ENCODE measurements at regions not wholly inside any gene's neighbourhood (a gene's known extent, or its start where the extent isn't known, plus 50 kb on each side); places are given as distances from the start of the nearest gene placed in this dataset.

GRCh38 chr1:199336745-199337640 lies 690.5 kb upstream of the NR5A2 start:
- H3K27me3 ChIP-seq (replicated peaks; ENCODE audit: control insufficient read depth, insufficient read depth, low read length), result no peaks in the 10 kb centered on the region
- H3K36me3 ChIP-seq (ENCODE audit: control insufficient read depth, insufficient read depth, low read length), result no peaks in the 10 kb centered on the region
- peak; percentile 33 for TF ChIP-seq CTCF (IDR thresholded peaks at IDR 0.05; ENCODE audit: insufficient read depth, low read length, poor library complexity, severe bottlenecking)
- no peak for DNase-seq (ENCODE audit: extremely low read depth, insufficient read length)
- H3K4me3 ChIP-seq (replicated peaks; ENCODE audit: low read depth, low read length), result no peak overlapping the region

- no peaks in the 10 kb centered on the region for H3K27me3 ChIP-seq (replicated peaks; ENCODE audit: control insufficient read depth, insufficient read depth, low read length)
These were observed 688.8 kb upstream of the NR5A2 start for GRCh38 chr1:199338760-199339159.

GRCh38 chr1:199352351-199352750 lies 675.2 kb upstream of the NR5A2 start:
- no peak for TF ChIP-seq CTCF (IDR thresholded peaks at IDR 0.05; ENCODE audit: insufficient read depth, low read length, poor library complexity, severe bottlenecking)
- DNase-seq (ENCODE audit: extremely low read depth, insufficient read length), result no peak
- Histone ChIP-seq H3K4me3 (replicated peaks; ENCODE audit: low read depth, low read length) (no peak overlapping the region), H3K27me3 (replicated peaks; ENCODE audit: control insufficient read depth, insufficient read depth, low read length) (no peaks in the 10 kb centered on the region), H3K36me3 (ENCODE audit: control insufficient read depth, insufficient read depth, low read length) (no peaks in the 10 kb centered on the region)

More at GRCh38 chr1:199338760-199339159, 688.8 kb upstream of the NR5A2 start:
- no peak for TF ChIP-seq CTCF (IDR thresholded peaks at IDR 0.05; ENCODE audit: insufficient read depth, low read length, poor library complexity, severe bottlenecking)
- Histone ChIP-seq H3K36me3 (ENCODE audit: control insufficient read depth, insufficient read depth, low read length) (no peaks in the 10 kb centered on the region), H3K4me3 (replicated peaks; ENCODE audit: low read depth, low read length) (no peak overlapping the region)
- no peak for DNase-seq (ENCODE audit: extremely low read depth, insufficient read length)

- no peaks in the 10 kb centered on the region for H3K27me3 ChIP-seq (replicated peaks; ENCODE audit: control insufficient read depth, insufficient read depth, low read length)
- no peak for DNase-seq (ENCODE audit: extremely low read depth, insufficient read length)
These were observed 673.6 kb upstream of the NR5A2 start for GRCh38 chr1:199353906-199354305.

GRCh38 chr1:199356561-199356960 lies 670.9 kb upstream of the NR5A2 start:
- no peak for DNase-seq (ENCODE audit: extremely low read depth, insufficient read length)
- TF ChIP-seq CTCF (IDR thresholded peaks at IDR 0.05; ENCODE audit: insufficient read depth, low read length, poor library complexity, severe bottlenecking), result no peak
- Histone ChIP-seq H3K27me3 (replicated peaks; ENCODE audit: control insufficient read depth, insufficient read depth, low read length) (no peaks in the 10 kb centered on the region), H3K4me3 (replicated peaks; ENCODE audit: low read depth, low read length) (no peak overlapping the region), H3K36me3 (ENCODE audit: control insufficient read depth, insufficient read depth, low read length) (no peaks in the 10 kb centered on the region)

More at GRCh38 chr1:199353906-199354305, 673.6 kb upstream of the NR5A2 start:
- Histone ChIP-seq H3K4me3 (replicated peaks; ENCODE audit: low read depth, low read length) (no peak overlapping the region), H3K36me3 (ENCODE audit: control insufficient read depth, insufficient read depth, low read length) (no peaks in the 10 kb centered on the region)
- TF ChIP-seq CTCF (IDR thresholded peaks at IDR 0.05; ENCODE audit: insufficient read depth, low read length, poor library complexity, severe bottlenecking), result no peak

Measured in GM06990 (cell line).